ENCODE measurements at regions not wholly inside any gene's neighbourhood (a gene's known extent, or its start where the extent isn't known, plus 50 kb on each side); places are given as distances from the start of the nearest gene placed in this dataset.

DNA sequence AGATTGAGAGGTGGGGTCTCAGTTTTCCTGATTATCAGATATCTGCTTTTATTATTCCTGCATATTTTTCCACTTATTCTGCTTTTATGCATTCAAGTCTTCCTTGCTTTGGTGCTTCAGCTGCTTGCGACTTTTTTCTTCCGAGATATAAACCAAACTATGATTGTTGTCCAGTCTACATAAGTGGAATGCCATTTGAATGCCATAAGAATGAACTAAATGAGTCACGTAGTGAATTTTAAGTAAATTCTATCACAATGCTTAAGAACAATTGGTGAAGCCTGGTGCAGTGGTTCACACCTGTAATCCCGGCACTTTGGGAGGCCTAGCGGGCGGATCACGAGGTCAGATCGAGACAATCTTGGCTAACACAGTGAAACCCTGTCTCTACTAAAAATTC is 189.1 kb downstream of the PCDH18 start:
- no peaks in the 10 kb centered on the region for H3K4me1 ChIP-seq
- no peak overlapping the region for H3K4me3 ChIP-seq
- no peaks in the 10 kb centered on the region for H3K9me3 ChIP-seq
- TF ChIP-seq, protein P1, sequence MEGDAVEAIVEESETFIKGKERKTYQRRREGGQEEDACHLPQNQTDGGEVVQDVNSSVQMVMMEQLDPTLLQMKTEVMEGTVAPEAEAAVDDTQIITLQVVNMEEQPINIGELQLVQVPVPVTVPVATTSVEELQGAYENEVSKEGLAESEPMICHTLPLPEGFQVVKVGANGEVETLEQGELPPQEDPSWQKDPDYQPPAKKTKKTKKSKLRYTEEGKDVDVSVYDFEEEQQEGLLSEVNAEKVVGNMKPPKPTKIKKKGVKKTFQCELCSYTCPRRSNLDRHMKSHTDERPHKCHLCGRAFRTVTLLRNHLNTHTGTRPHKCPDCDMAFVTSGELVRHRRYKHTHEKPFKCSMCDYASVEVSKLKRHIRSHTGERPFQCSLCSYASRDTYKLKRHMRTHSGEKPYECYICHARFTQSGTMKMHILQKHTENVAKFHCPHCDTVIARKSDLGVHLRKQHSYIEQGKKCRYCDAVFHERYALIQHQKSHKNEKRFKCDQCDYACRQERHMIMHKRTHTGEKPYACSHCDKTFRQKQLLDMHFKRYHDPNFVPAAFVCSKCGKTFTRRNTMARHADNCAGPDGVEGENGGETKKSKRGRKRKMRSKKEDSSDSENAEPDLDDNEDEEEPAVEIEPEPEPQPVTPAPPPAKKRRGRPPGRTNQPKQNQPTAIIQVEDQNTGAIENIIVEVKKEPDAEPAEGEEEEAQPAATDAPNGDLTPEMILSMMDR (IDR thresholded peaks at IDR 0.05), result no peak
- no peak for TF ChIP-seq POLR2A (IDR thresholded peaks at IDR 0.05)
- TF ChIP-seq POLR2AphosphoS5 (IDR thresholded peaks at IDR 0.05; ENCODE audit: insufficient read depth in 1 of 2, low read depth in 1 of 2), result no peak
- H3K27ac ChIP-seq, result no peak overlapping the region
- no peaks in the 10 kb centered on the region for H3K27me3 ChIP-seq
- no peak for DNase-seq (ENCODE audit: extremely low spot score in 2 of 2)
- intact Hi-C loops (cut with DNase I), result no loop called here
- no peaks in the 10 kb centered on the region for H3K36me3 ChIP-seq

DNA sequence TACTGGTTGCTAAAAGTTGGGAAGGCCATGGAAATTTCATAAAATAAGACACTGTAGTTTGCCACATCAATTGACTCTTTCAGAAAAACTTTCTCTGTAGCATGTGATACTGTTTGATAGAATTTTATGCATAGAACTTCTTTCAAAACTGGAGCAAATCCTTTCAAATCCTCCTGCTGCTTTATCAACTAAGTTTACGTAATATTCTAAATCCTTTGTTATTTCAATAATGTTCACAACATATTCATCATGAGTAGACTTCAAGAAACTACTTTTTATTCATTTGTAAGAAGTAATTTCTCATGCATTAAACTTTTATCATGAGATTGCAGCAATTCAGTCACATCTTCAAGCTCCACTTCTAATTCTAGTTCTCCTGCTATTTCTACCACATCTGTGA is 199.3 kb downstream of the PCDH18 start:
- no peaks in the 10 kb centered on the region for H3K27me3 ChIP-seq
- intact Hi-C loops (cut with DNase I), result no loop called here
- no peaks in the 10 kb centered on the region for H3K9me3 ChIP-seq
- H3K4me1 ChIP-seq, result no peaks in the 10 kb centered on the region
- TF ChIP-seq, protein P1 (IDR thresholded peaks at IDR 0.05), result no peak
- TF ChIP-seq POLR2AphosphoS5 (IDR thresholded peaks at IDR 0.05; ENCODE audit: insufficient read depth in 1 of 2, low read depth in 1 of 2) (no peak), POLR2A (IDR thresholded peaks at IDR 0.05) (no peak)
- H3K36me3 ChIP-seq, result no peaks in the 10 kb centered on the region
- H3K27ac ChIP-seq, result no peak overlapping the region
- H3K4me3 ChIP-seq, result no peak overlapping the region
- no peak for DNase-seq (ENCODE audit: extremely low spot score in 2 of 2)

DNA sequence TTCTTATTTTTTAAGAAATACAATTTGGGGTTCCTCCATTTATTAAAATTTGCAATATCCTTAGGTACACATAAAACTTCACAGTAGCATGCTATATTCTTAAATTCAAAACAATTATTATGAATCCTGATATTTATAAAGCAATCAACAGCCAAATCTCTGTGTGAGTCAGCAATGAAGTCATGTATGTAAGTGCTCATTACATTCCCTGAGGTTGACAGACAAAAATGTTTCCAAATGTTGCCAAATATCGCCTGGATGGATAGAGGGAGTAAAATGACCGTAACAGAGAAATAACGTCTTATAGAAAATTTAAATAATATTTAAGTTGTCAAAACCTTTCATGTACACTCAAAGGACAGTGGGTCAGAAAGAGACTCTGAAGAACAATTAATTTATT is 220.0 kb downstream of the PCDH18 start:
- intact Hi-C loops (cut with DNase I), result no loop called here
- Histone ChIP-seq H3K27ac (no peak overlapping the region), H3K4me3 (no peak overlapping the region), H3K36me3 (no peaks in the 10 kb centered on the region), H3K9me3 (no peaks in the 10 kb centered on the region), H3K4me1 (peaks cover 2% of the 10 kb centered on the region), H3K27me3 (no peaks in the 10 kb centered on the region)
- no peak for DNase-seq (ENCODE audit: extremely low spot score in 2 of 2)
- TF ChIP-seq, protein P1 (IDR thresholded peaks at IDR 0.05), result no peak
- no peak for TF ChIP-seq POLR2A (IDR thresholded peaks at IDR 0.05)
- no peak for TF ChIP-seq POLR2AphosphoS5 (IDR thresholded peaks at IDR 0.05; ENCODE audit: insufficient read depth in 1 of 2, low read depth in 1 of 2)

DNA sequence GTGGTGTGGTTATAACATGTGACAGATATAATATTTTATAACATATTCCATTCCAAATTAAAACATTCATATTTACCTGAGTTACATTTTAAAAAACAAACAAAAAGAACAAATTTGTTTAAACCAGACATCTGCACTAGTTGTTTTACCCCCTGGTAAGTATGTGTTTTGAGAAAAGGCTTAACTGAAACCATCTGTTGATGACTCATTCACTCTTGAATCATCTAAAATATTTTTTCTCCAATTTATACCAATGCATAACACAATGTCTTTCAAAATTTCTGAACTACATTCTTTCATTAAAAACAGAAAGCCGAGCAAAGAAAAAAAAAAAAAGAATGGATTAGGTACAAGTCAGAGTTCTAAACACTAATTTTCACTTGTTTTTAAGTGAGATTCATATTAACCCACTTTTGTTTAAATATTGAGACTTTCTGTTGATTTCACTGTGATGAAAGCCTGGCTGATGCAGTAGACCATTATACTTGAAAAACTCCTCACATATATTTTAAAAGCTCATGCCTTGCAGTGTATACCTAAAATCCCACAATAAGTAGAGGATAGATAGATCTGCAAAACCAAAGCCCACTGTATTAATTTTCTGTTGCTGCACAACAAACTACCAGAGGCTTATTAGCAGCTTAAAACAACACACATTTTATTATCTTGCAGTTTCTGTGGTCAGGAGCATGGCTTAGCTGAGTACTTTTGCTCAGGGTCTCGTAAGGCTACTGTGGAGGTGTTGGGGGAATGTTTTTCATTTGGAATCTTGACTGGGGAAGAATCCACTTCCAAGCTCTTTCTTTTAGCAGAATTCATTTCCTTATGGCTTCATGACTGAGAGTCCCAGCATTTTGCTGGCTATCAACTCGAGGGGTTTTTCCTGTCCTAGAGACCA is 221.5 kb downstream of the PCDH18 start:
- intact Hi-C loops (cut with DNase I), result no loop called here
- peak overlapping the region; percentile 55 for H3K27ac ChIP-seq
- no peaks in the 10 kb centered on the region for H3K36me3 ChIP-seq
- H3K4me3 ChIP-seq, result no peak overlapping the region
- H3K4me1 ChIP-seq, result peaks cover 12% of the 10 kb centered on the region
- no peak for DNase-seq (ENCODE audit: extremely low spot score in 2 of 2)
- TF ChIP-seq POLR2A (IDR thresholded peaks at IDR 0.05) (no peak), POLR2AphosphoS5 (IDR thresholded peaks at IDR 0.05; ENCODE audit: insufficient read depth in 1 of 2, low read depth in 1 of 2) (no peak)
- TF ChIP-seq, protein P1 (IDR thresholded peaks at IDR 0.05), result no peak
- H3K27me3 ChIP-seq, result no peaks in the 10 kb centered on the region
- no peaks in the 10 kb centered on the region for H3K9me3 ChIP-seq

DNA sequence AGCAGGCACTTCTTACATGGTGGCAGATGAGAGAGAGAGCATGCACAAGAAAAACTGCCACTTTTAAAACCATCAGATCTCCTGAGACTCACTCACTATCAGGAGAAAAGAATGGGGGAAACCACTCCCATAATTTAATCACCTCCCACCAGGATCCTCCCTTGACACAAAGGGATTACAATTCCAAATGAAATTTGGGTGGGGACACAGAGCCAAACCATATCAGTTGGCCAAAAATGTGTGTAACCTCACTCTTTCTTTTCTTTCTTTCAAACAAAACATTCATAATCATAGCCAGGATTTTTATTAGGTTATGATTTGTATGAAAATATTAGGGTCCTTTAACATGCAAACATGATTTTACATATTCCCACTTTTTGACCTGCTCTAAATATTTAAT is 222.1 kb downstream of the PCDH18 start:
- TF ChIP-seq POLR2AphosphoS5 (IDR thresholded peaks at IDR 0.05; ENCODE audit: insufficient read depth in 1 of 2, low read depth in 1 of 2) (no peak), POLR2A (IDR thresholded peaks at IDR 0.05) (no peak)
- TF ChIP-seq, protein P1 (IDR thresholded peaks at IDR 0.05), result no peak
- intact Hi-C loops (cut with DNase I), result no loop called here
- Histone ChIP-seq H3K27ac (peak overlapping the region; percentile 55), H3K36me3 (no peaks in the 10 kb centered on the region), H3K4me3 (no peak overlapping the region), H3K4me1 (peaks cover 12% of the 10 kb centered on the region), H3K27me3 (no peaks in the 10 kb centered on the region), H3K9me3 (no peaks in the 10 kb centered on the region)
- no peak for DNase-seq (ENCODE audit: extremely low spot score in 2 of 2)

Measured in vagina (tissue), 2 donors.